SK-MEL-5 (cell line): ENCODE measurements at regions not wholly inside any gene's neighbourhood (a gene's known extent, or its start where the extent isn't known, plus 50 kb on each side); places are given as distances from the start of the nearest gene placed in this dataset.

Source experiments
- DNase-seq: peaks from one replicate; pipeline ENCODE4 v3.0.0-alpha.2; 2016; ENCODE audit warnings: low read depth, low spot score
- in situ Hi-C: cut with HindIII; loops from 2 replicates; pipeline ENCODE4 v1.10.0; 2016; ENCODE audit warnings: low sequenced_read_pairs, high pct_unique_total_duplicates, low pct_unique_long_range_greater_than_20kb

- in situ Hi-C loops: no loop called here
- no peak for DNase-seq
Observed at GRCh38 chr5:120035815-120036577, 406.6 kb downstream of the FAM170A start.

GRCh38 chr5:120037451-120037850 is 408.1 kb downstream of the FAM170A start:
- DNase-seq: no peak
- in situ Hi-C loops: no loop called here

- DNase-seq: no peak
- in situ Hi-C loops: no loop called here
Observed at GRCh38 chr5:120039111-120039510, 409.8 kb downstream of the FAM170A start.

GRCh38 chr5:120043431-120043830 is 414.1 kb downstream of the FAM170A start:
- no peak for DNase-seq

GRCh38 chr5:120052916-120053828 is 410.9 kb upstream of the PRR16 start:
- DNase-seq: no peak
- in situ Hi-C loops: no loop called here

More at GRCh38 chr5:120043431-120043830, 414.1 kb downstream of the FAM170A start:
- in situ Hi-C loops: no loop called here

GRCh38 chr5:120053841-120054240 is 410.3 kb upstream of the PRR16 start:
- no peak for DNase-seq
- in situ Hi-C loops: no loop called here

- in situ Hi-C loops: no loop called here
- DNase-seq: peak; percentile 66
Observed at GRCh38 chr5:120055858-120056257, 408.2 kb upstream of the PRR16 start.

- DNase-seq: peak; percentile 91
- in situ Hi-C loops: no loop called here
Observed at GRCh38 chr5:120062515-120062917, 401.6 kb upstream of the PRR16 start.

- in situ Hi-C loops: no loop called here
- no peak for DNase-seq
Observed at GRCh38 chr5:120072068-120072761, 391.9 kb upstream of the PRR16 start.

- no peak for DNase-seq
- in situ Hi-C loops: no loop called here
Observed at GRCh38 chr5:120073722-120074121, 390.4 kb upstream of the PRR16 start.

- DNase-seq: no peak
- in situ Hi-C loops: no loop called here
Observed at GRCh38 chr5:120080781-120081180, 383.3 kb upstream of the PRR16 start.

- DNase-seq: peak; percentile 38
- in situ Hi-C loops: no loop called here
Observed at GRCh38 chr5:120082316-120083068, 381.6 kb upstream of the PRR16 start.

- no peak for DNase-seq
- in situ Hi-C loops: no loop called here
Observed at GRCh38 chr5:120083851-120084542, 380.1 kb upstream of the PRR16 start.

- DNase-seq: no peak
- in situ Hi-C loops: no loop called here
Observed at GRCh38 chr5:120084543-120084870, 379.6 kb upstream of the PRR16 start.

- in situ Hi-C loops: no loop called here
- DNase-seq: no peak
Observed at GRCh38 chr5:120086081-120086480, 378.0 kb upstream of the PRR16 start.

GRCh38 chr5:120088412-120088811 is 375.7 kb upstream of the PRR16 start:
- in situ Hi-C loops: no loop called here
- DNase-seq: no peak

- in situ Hi-C loops: no loop called here
- DNase-seq: no peak
Observed at GRCh38 chr5:120088836-120089235, 375.3 kb upstream of the PRR16 start.
